ENCODE measurements at regions not wholly inside any gene's neighbourhood (a gene's known extent, or its start where the extent isn't known, plus 50 kb on each side); places are given as distances from the start of the nearest gene placed in this dataset.

DNA sequence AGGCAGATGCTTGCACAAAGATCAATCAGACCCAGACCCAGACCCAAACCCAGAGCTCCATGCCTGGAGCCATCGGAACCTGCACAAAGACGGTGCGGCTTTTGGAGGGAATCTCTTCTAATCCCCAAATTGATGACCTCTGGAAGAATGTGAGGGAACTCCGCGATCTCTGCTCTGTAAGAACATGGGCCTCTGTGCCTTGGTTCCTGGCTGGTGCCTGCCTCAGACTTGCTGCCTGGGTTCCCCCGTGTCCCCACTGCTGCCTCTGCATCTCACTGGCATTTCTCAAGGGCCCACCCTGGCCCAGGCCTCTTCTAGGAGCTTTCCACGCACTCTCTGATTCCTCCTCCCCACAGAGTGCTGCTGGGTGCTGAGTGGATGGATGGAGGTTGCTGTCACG is 1044.4 kb downstream of the TBC1D22A start:
- no TSS peak for BruUV-seq (replicated peaks)
- H3K36me3 ChIP-seq (ENCODE audit: low read depth, low read length), result no peaks in the 10 kb centered on the region
- H3K9ac ChIP-seq (ENCODE audit: low read length), result no peak overlapping the region
- no peaks in the 10 kb centered on the region for H3K9me3 ChIP-seq (ENCODE audit: low read length)
- H3K79me2 ChIP-seq (ENCODE audit: low read length), result no peaks in the 10 kb centered on the region
- no peak overlapping the region for H3K4me2 ChIP-seq (ENCODE audit: low read length)
- ChIA-PET CTCF (no interaction called here), POLR2A (ENCODE audit: unreplicated experiment) (no interaction called here)
- no peaks in the 10 kb centered on the region for H4K20me1 ChIP-seq (ENCODE audit: low read length)
- no peaks in the 10 kb centered on the region for H3K9me2 ChIP-seq (replicated peaks; ENCODE audit: low read length)
- no peaks in the 10 kb centered on the region for H3K27me3 ChIP-seq (ENCODE audit: low read length)
- ATAC-seq, result no peak
- H3K4me3 ChIP-seq (ENCODE audit: low read length), result no peak overlapping the region
- H3F3A ChIP-seq (ENCODE audit: low read length, unreplicated experiment), result no peaks in the 10 kb centered on the region
- no peak overlapping the region for H2AFZ ChIP-seq (ENCODE audit: low read length)
- no peak for DNase-seq
- intact Hi-C loops (cut with micrococcal nuclease), result no loop called here
- H3K4me1 ChIP-seq (ENCODE audit: insufficient read depth, low read length), result no peaks in the 10 kb centered on the region
- no peak overlapping the region for H3K27ac ChIP-seq (ENCODE audit: low read length)
- TF ChIP-seq, protein P1, sequence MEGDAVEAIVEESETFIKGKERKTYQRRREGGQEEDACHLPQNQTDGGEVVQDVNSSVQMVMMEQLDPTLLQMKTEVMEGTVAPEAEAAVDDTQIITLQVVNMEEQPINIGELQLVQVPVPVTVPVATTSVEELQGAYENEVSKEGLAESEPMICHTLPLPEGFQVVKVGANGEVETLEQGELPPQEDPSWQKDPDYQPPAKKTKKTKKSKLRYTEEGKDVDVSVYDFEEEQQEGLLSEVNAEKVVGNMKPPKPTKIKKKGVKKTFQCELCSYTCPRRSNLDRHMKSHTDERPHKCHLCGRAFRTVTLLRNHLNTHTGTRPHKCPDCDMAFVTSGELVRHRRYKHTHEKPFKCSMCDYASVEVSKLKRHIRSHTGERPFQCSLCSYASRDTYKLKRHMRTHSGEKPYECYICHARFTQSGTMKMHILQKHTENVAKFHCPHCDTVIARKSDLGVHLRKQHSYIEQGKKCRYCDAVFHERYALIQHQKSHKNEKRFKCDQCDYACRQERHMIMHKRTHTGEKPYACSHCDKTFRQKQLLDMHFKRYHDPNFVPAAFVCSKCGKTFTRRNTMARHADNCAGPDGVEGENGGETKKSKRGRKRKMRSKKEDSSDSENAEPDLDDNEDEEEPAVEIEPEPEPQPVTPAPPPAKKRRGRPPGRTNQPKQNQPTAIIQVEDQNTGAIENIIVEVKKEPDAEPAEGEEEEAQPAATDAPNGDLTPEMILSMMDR (conservative IDR thresholded peaks at IDR 0.05; ENCODE audit: low read depth, low read length), result no peak
- no peak for TF ChIP-seq EZH2phosphoT487 (IDR thresholded peaks at IDR 0.05; ENCODE audit: borderline replicate concordance, low read length)
- TF ChIP-seq EZH2 (IDR thresholded peaks at IDR 0.05; ENCODE audit: low read length, unreplicated experiment), result no peak

DNA sequence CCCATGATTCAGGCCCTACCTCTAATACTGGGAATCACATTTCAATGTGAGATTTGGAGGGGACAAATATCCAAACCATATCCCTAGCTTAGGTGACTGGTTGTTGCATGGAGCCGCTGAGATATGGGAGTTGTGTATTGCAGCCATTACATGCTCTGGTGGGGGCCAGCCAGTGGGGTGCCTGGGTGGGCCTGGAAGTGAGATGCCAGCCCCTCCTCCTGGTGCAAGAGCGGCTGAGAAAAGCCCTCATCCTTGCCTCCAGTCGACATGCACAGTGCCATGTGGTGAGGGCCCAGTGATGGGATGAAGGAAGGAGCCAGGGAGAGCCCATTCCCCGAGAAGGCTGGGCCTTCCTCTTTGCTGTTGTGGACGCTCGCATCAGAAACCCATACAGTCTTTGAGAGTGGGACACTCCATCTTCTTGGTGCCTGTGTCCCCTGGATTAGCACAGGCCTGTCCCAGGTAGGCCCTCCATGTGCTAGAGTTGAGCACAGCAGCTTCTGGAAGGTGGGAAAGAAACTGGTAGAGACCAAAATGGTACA is 1043.0 kb downstream of the TBC1D22A start:
- Histone ChIP-seq H3K9me2 (replicated peaks; ENCODE audit: low read length) (no peaks in the 10 kb centered on the region), H3F3A (ENCODE audit: low read length, unreplicated experiment) (no peaks in the 10 kb centered on the region), H3K4me1 (ENCODE audit: insufficient read depth, low read length) (no peaks in the 10 kb centered on the region), H3K9ac (ENCODE audit: low read length) (no peak overlapping the region), H3K27ac (ENCODE audit: low read length) (no peak overlapping the region), H4K20me1 (ENCODE audit: low read length) (no peaks in the 10 kb centered on the region), H3K4me2 (ENCODE audit: low read length) (no peak overlapping the region), H3K79me2 (ENCODE audit: low read length) (no peaks in the 10 kb centered on the region), H2AFZ (ENCODE audit: low read length) (no peak overlapping the region), H3K36me3 (ENCODE audit: low read depth, low read length) (no peaks in the 10 kb centered on the region), H3K27me3 (ENCODE audit: low read length) (no peaks in the 10 kb centered on the region), H3K4me3 (ENCODE audit: low read length) (no peak overlapping the region), H3K9me3 (ENCODE audit: low read length) (no peaks in the 10 kb centered on the region)
- no peak for DNase-seq
- intact Hi-C loops (cut with micrococcal nuclease), result no loop called here
- ChIA-PET POLR2A (ENCODE audit: unreplicated experiment) (no interaction called here), CTCF (no interaction called here)
- no TSS peak for BruUV-seq (replicated peaks)
- TF ChIP-seq EZH2 (IDR thresholded peaks at IDR 0.05; ENCODE audit: low read length, unreplicated experiment), result no peak
- no peak for TF ChIP-seq EZH2phosphoT487 (IDR thresholded peaks at IDR 0.05; ENCODE audit: borderline replicate concordance, low read length)
- TF ChIP-seq, protein P1 (conservative IDR thresholded peaks at IDR 0.05; ENCODE audit: low read depth, low read length), result no peak
- no peak for ATAC-seq

DNA sequence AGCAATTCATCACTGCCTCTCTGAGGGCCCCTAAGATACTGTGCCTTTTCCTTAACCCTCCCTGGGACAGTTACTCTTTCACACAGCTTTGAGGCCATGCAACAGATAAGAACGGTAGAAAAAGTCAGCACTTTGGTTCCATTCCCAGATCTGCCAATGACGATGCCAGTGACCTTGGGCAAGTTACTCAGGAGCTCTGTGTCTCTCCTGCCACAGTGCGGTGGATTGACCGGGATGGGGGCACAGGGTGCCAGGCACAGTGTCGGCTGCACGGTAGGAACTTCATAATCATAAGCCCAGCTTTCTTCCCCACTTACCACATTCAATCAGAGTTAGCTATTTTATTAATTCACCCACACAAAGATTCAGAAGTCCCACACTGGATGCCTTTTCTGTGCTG is 1041.8 kb downstream of the TBC1D22A start:
- intact Hi-C loops (cut with micrococcal nuclease), result no loop called here
- Histone ChIP-seq H3K79me2 (ENCODE audit: low read length) (no peaks in the 10 kb centered on the region), H3K36me3 (ENCODE audit: low read depth, low read length) (no peaks in the 10 kb centered on the region), H3K27ac (ENCODE audit: low read length) (no peak overlapping the region), H3K9me3 (ENCODE audit: low read length) (no peaks in the 10 kb centered on the region), H3K9ac (ENCODE audit: low read length) (no peak overlapping the region), H3K27me3 (ENCODE audit: low read length) (no peaks in the 10 kb centered on the region), H3K4me2 (ENCODE audit: low read length) (no peak overlapping the region), H3K4me3 (ENCODE audit: low read length) (no peak overlapping the region), H3K4me1 (ENCODE audit: insufficient read depth, low read length) (no peaks in the 10 kb centered on the region), H3F3A (ENCODE audit: low read length, unreplicated experiment) (no peaks in the 10 kb centered on the region), H4K20me1 (ENCODE audit: low read length) (no peaks in the 10 kb centered on the region), H3K9me2 (replicated peaks; ENCODE audit: low read length) (no peaks in the 10 kb centered on the region), H2AFZ (ENCODE audit: low read length) (no peak overlapping the region)
- CTCF ChIA-PET, result no interaction called here
- no peak for TF ChIP-seq EZH2 (IDR thresholded peaks at IDR 0.05; ENCODE audit: low read length, unreplicated experiment)
- TF ChIP-seq, protein P1 (conservative IDR thresholded peaks at IDR 0.05; ENCODE audit: low read depth, low read length), result no peak
- TF ChIP-seq EZH2phosphoT487 (IDR thresholded peaks at IDR 0.05; ENCODE audit: borderline replicate concordance, low read length), result no peak
- POLR2A ChIA-PET (ENCODE audit: unreplicated experiment), result no interaction called here
- ATAC-seq (no peak), DNase-seq (no peak)
- no TSS peak for BruUV-seq (replicated peaks)

All from PC-3 (cell line).